ENCODE measurements at regions not wholly inside any gene's neighbourhood (a gene's known extent, or its start where the extent isn't known, plus 50 kb on each side); places are given as distances from the start of the nearest gene placed in this dataset.

- no peaks in the 10 kb centered on the region for H3K79me1 ChIP-seq (ENCODE audit: low read length)
- no peak for DNase-seq
- no peak overlapping the region for H4K8ac ChIP-seq (ENCODE audit: low read depth, low read length)
- H2BK120ac ChIP-seq (ENCODE audit: low read depth, low read length), result no peak overlapping the region
- no peak overlapping the region for H3K4me3 ChIP-seq (ENCODE audit: low read length)
- no peak overlapping the region for H4K5ac ChIP-seq (ENCODE audit: low read length)
- H2BK5ac ChIP-seq (ENCODE audit: low read length), result no peak overlapping the region
- no peak overlapping the region for H3K4me2 ChIP-seq (ENCODE audit: low read length)
- no peak overlapping the region for H3K23ac ChIP-seq (ENCODE audit: low read length)
- no peak overlapping the region for H3K56ac ChIP-seq (ENCODE audit: low read length)
- no peak overlapping the region for H3K18ac ChIP-seq (ENCODE audit: low read length)
- 100% methylated on average over 1 of the region's 1 CpG for WGBS (ENCODE audit: extremely low coverage, insufficient coverage, low lambda C conversion rate)
- H3K4ac ChIP-seq (ENCODE audit: low read depth, low read length), result no peak overlapping the region
- H3K4me1 ChIP-seq (ENCODE audit: control insufficient read depth, low read depth, low read length), result no peaks in the 10 kb centered on the region
- H3K36me3 ChIP-seq (ENCODE audit: control insufficient read depth, insufficient read depth, low read length), result no peaks in the 10 kb centered on the region
- H3K27me3 ChIP-seq (ENCODE audit: insufficient read depth, low read length, poor library complexity), result no peaks in the 10 kb centered on the region
- H3K9ac ChIP-seq (ENCODE audit: low read length), result no peak overlapping the region
- no peak overlapping the region for H3K27ac ChIP-seq (ENCODE audit: low read depth, low read length)
- no peak overlapping the region for H2BK15ac ChIP-seq (replicated peaks; ENCODE audit: low read depth)
- no peaks in the 10 kb centered on the region for H3K79me2 ChIP-seq (ENCODE audit: control insufficient read depth, insufficient read depth, low read length)
- no peak overlapping the region for H2AK5ac ChIP-seq (ENCODE audit: low read length)
These were observed 374.9 kb downstream of the SLC6A15 start for GRCh38 chr12:84537666-84538065.

- H3K23ac ChIP-seq (ENCODE audit: low read length), result no peak overlapping the region
- no peaks in the 10 kb centered on the region for H3K79me2 ChIP-seq (ENCODE audit: control insufficient read depth, insufficient read depth, low read length)
- H2BK5ac ChIP-seq (ENCODE audit: low read length), result no peak overlapping the region
- no peak overlapping the region for H2BK120ac ChIP-seq (ENCODE audit: low read depth, low read length)
- H3K4me3 ChIP-seq (ENCODE audit: low read length), result no peak overlapping the region
- H3K56ac ChIP-seq (ENCODE audit: low read length), result no peak overlapping the region
- no peaks in the 10 kb centered on the region for H3K4me1 ChIP-seq (ENCODE audit: control insufficient read depth, low read depth, low read length)
- H2AK5ac ChIP-seq (ENCODE audit: low read length), result no peak overlapping the region
- H2BK15ac ChIP-seq (replicated peaks; ENCODE audit: low read depth), result no peak overlapping the region
- no peaks in the 10 kb centered on the region for H3K79me1 ChIP-seq (ENCODE audit: low read length)
- H3K18ac ChIP-seq (ENCODE audit: low read length), result no peak overlapping the region
- H4K5ac ChIP-seq (ENCODE audit: low read length), result no peak overlapping the region
- DNase-seq, result no peak
- no peak overlapping the region for H3K9ac ChIP-seq (ENCODE audit: low read length)
- no peak overlapping the region for H3K27ac ChIP-seq (ENCODE audit: low read depth, low read length)
- no CpG with 5 or more reads among the region's 2 CpGs for WGBS (ENCODE audit: extremely low coverage, insufficient coverage, low lambda C conversion rate)
- H3K36me3 ChIP-seq (ENCODE audit: control insufficient read depth, insufficient read depth, low read length), result no peaks in the 10 kb centered on the region
- no peaks in the 10 kb centered on the region for H3K27me3 ChIP-seq (ENCODE audit: insufficient read depth, low read length, poor library complexity)
- H3K4me2 ChIP-seq (ENCODE audit: low read length), result no peak overlapping the region
- no peak overlapping the region for H3K4ac ChIP-seq (ENCODE audit: low read depth, low read length)
- H4K8ac ChIP-seq (ENCODE audit: low read depth, low read length), result no peak overlapping the region
These were observed 399.8 kb downstream of the SLC6A15 start for GRCh38 chr12:84512751-84513150.

- H3K56ac ChIP-seq (ENCODE audit: low read length), result no peak overlapping the region
- no peak overlapping the region for H2BK120ac ChIP-seq (ENCODE audit: low read depth, low read length)
- no peaks in the 10 kb centered on the region for H3K79me2 ChIP-seq (ENCODE audit: control insufficient read depth, insufficient read depth, low read length)
- H3K36me3 ChIP-seq (ENCODE audit: control insufficient read depth, insufficient read depth, low read length), result no peaks in the 10 kb centered on the region
- no peaks in the 10 kb centered on the region for H3K79me1 ChIP-seq (ENCODE audit: low read length)
- H3K4me3 ChIP-seq (ENCODE audit: low read length), result no peak overlapping the region
- H3K18ac ChIP-seq (ENCODE audit: low read length), result no peak overlapping the region
- H3K23ac ChIP-seq (ENCODE audit: low read length), result no peak overlapping the region
- H3K9ac ChIP-seq (ENCODE audit: low read length), result no peak overlapping the region
- no peak overlapping the region for H3K4ac ChIP-seq (ENCODE audit: low read depth, low read length)
- no peak overlapping the region for H2AK5ac ChIP-seq (ENCODE audit: low read length)
- H4K8ac ChIP-seq (ENCODE audit: low read depth, low read length), result no peak overlapping the region
- H4K5ac ChIP-seq (ENCODE audit: low read length), result no peak overlapping the region
- H2BK15ac ChIP-seq (replicated peaks; ENCODE audit: low read depth), result no peak overlapping the region
- no peak overlapping the region for H2BK5ac ChIP-seq (ENCODE audit: low read length)
- WGBS (ENCODE audit: extremely low coverage, insufficient coverage, low lambda C conversion rate), result no CpG with 5 or more reads among the region's 2 CpGs
- H3K4me1 ChIP-seq (ENCODE audit: control insufficient read depth, low read depth, low read length), result no peaks in the 10 kb centered on the region
- H3K4me2 ChIP-seq (ENCODE audit: low read length), result no peak overlapping the region
- H3K27ac ChIP-seq (ENCODE audit: low read depth, low read length), result no peak overlapping the region
- DNase-seq, result no peak
- no peaks in the 10 kb centered on the region for H3K27me3 ChIP-seq (ENCODE audit: insufficient read depth, low read length, poor library complexity)
These were observed 403.7 kb downstream of the SLC6A15 start for GRCh38 chr12:84508851-84509260.

GRCh38 chr12:84507956-84508850 is 404.4 kb downstream of the SLC6A15 start:
- Histone ChIP-seq H3K79me2 (ENCODE audit: control insufficient read depth, insufficient read depth, low read length) (no peaks in the 10 kb centered on the region), H3K79me1 (ENCODE audit: low read length) (no peaks in the 10 kb centered on the region), H4K5ac (ENCODE audit: low read length) (no peak overlapping the region), H3K4ac (ENCODE audit: low read depth, low read length) (no peak overlapping the region), H3K56ac (ENCODE audit: low read length) (no peak overlapping the region), H3K4me2 (ENCODE audit: low read length) (no peak overlapping the region), H2AK5ac (ENCODE audit: low read length) (no peak overlapping the region), H3K4me3 (ENCODE audit: low read length) (no peak overlapping the region), H3K4me1 (ENCODE audit: control insufficient read depth, low read depth, low read length) (no peaks in the 10 kb centered on the region), H3K18ac (ENCODE audit: low read length) (no peak overlapping the region), H2BK120ac (ENCODE audit: low read depth, low read length) (no peak overlapping the region), H3K36me3 (ENCODE audit: control insufficient read depth, insufficient read depth, low read length) (no peaks in the 10 kb centered on the region), H3K23ac (ENCODE audit: low read length) (no peak overlapping the region), H2BK5ac (ENCODE audit: low read length) (no peak overlapping the region), H4K8ac (ENCODE audit: low read depth, low read length) (no peak overlapping the region), H3K27me3 (ENCODE audit: insufficient read depth, low read length, poor library complexity) (no peaks in the 10 kb centered on the region), H3K27ac (ENCODE audit: low read depth, low read length) (no peak overlapping the region), H2BK15ac (replicated peaks; ENCODE audit: low read depth) (no peak overlapping the region), H3K9ac (ENCODE audit: low read length) (no peak overlapping the region)
- no CpG with 5 or more reads among the region's 6 CpGs for WGBS (ENCODE audit: extremely low coverage, insufficient coverage, low lambda C conversion rate)
- DNase-seq, result peak; percentile 76

- no peak overlapping the region for H4K5ac ChIP-seq (ENCODE audit: low read length)
- no peak overlapping the region for H3K9ac ChIP-seq (ENCODE audit: low read length)
- H3K4me3 ChIP-seq (ENCODE audit: low read length), result no peak overlapping the region
- H2BK120ac ChIP-seq (ENCODE audit: low read depth, low read length), result no peak overlapping the region
- WGBS (ENCODE audit: extremely low coverage, insufficient coverage, low lambda C conversion rate), result no CpG with 5 or more reads among the region's 5 CpGs
- no peak overlapping the region for H3K18ac ChIP-seq (ENCODE audit: low read length)
- no peak overlapping the region for H4K8ac ChIP-seq (ENCODE audit: low read depth, low read length)
- H3K4ac ChIP-seq (ENCODE audit: low read depth, low read length), result no peak overlapping the region
- no peak overlapping the region for H3K23ac ChIP-seq (ENCODE audit: low read length)
- H3K4me2 ChIP-seq (ENCODE audit: low read length), result no peak overlapping the region
- H3K56ac ChIP-seq (ENCODE audit: low read length), result no peak overlapping the region
- no peaks in the 10 kb centered on the region for H3K36me3 ChIP-seq (ENCODE audit: control insufficient read depth, insufficient read depth, low read length)
- no peaks in the 10 kb centered on the region for H3K79me1 ChIP-seq (ENCODE audit: low read length)
- H3K4me1 ChIP-seq (ENCODE audit: control insufficient read depth, low read depth, low read length), result no peaks in the 10 kb centered on the region
- no peaks in the 10 kb centered on the region for H3K27me3 ChIP-seq (ENCODE audit: insufficient read depth, low read length, poor library complexity)
- H3K79me2 ChIP-seq (ENCODE audit: control insufficient read depth, insufficient read depth, low read length), result no peaks in the 10 kb centered on the region
- no peak overlapping the region for H3K27ac ChIP-seq (ENCODE audit: low read depth, low read length)
- no peak for DNase-seq
- no peak overlapping the region for H2AK5ac ChIP-seq (ENCODE audit: low read length)
- H2BK5ac ChIP-seq (ENCODE audit: low read length), result no peak overlapping the region
- no peak overlapping the region for H2BK15ac ChIP-seq (replicated peaks; ENCODE audit: low read depth)
These were observed 406.3 kb downstream of the SLC6A15 start for GRCh38 chr12:84506282-84506681.
